HepG2 (cell line): ENCODE measurements at regions not wholly inside any gene's neighbourhood (a gene's known extent, or its start where the extent isn't known, plus 50 kb on each side); places are given as distances from the start of the nearest gene placed in this dataset.

Experiments used
- ATAC-seq: fragments of 200-7000 bp; cut with Tn5 transposase; 3 replicates; pipeline ENCODE4 v1.9.1; 2020; ENCODE audit warnings: mild to moderate bottlenecking, moderate library complexity
- BruUV-seq: library from RNA; stranded (reverse); fragments of 400-500 nt; replicated peaks from 2 replicates; lab custom pipeline; 2021; lab: Mats Ljungman, UMichigan
- CTCF ChIA-PET: fragments of 300-600 bp; formaldehyde crosslinking; extraction: SDS; loops from one replicate; lab custom pipeline; 2021; ENCODE audit warnings: low total read pairs, inconsistent platforms, low intra/inter-chr PET ratio; lab: Yijun Ruan, JAX
- POLR2A ChIA-PET: fragments of 350-600 bp; sonication (Branson Sonifier 250); formaldehyde crosslinking; loops from one replicate; lab custom pipeline; 2020; ENCODE audit warnings: antibody characterized with exemption, inconsistent platforms; lab: Yijun Ruan, JAX
- DNase-seq: peaks from one replicate; pipeline ENCODE4 v3.0.0-alpha.2; 2015; ENCODE audit warnings: low spot score
- FAIRE-seq: peaks from 3 replicates; lab custom pipeline; 2011; peaks lifted over from hg19 to GRCh38; lab: Jason Lieb, UNC
- H2AFZ ChIP-seq: one replicate; pipeline ENCODE4 v1.6.1; 2011; ENCODE audit warnings: low read length, inconsistent platforms
- H3K27ac ChIP-seq: fragments of 300-600 bp; 3 replicates; pipeline ENCODE4 v1.8.0; 2011; ENCODE audit warnings: mixed run types, mild to moderate bottlenecking, mixed read lengths, low read length, inconsistent platforms; ENCODE audit not compliant: insufficient read depth; ENCODE audit errors: extremely low read length
- H3K27me3 ChIP-seq, 2 experiments: fragments of 200-600 bp in 1 of 2; 2 replicates in 1 of 2; 3 replicates in 1 of 2; pipeline versions ENCODE4 v1.6.0 to v1.8.0; 2011; ENCODE audit warnings: low read length in 2 of 2, mild to moderate bottlenecking in 2 of 2, moderate library complexity in 2 of 2, inconsistent platforms in 1 of 2; ENCODE audit not compliant: insufficient read depth in 2 of 2, control insufficient read depth in 1 of 2
- H3K36me3 ChIP-seq, 2 experiments: fragments of 200-600 bp in 1 of 2; replicated peaks in 1 of 2; 2 replicates in 1 of 2; 3 replicates in 1 of 2; pipeline versions ENCODE4 v1.5.1 to v1.8.0; 2011; ENCODE audit warnings: low read length in 2 of 2, inconsistent platforms in 1 of 2; ENCODE audit not compliant: insufficient read depth in 2 of 2, control insufficient read depth in 1 of 2
- H3K4me1 ChIP-seq: 2 replicates; pipeline ENCODE4 v1.5.1; 2012; ENCODE audit warnings: low read length, inconsistent platforms; ENCODE audit not compliant: insufficient read depth
- H3K4me2 ChIP-seq: 2 replicates; pipeline ENCODE4 v1.6.0; 2011; ENCODE audit warnings: low read depth, low read length, inconsistent platforms
- H3K4me3 ChIP-seq, 3 experiments: fragments of 200-600 bp in 1 of 3; sonication (generic), shearing (Covaris generic) in 1 of 3; replicated peaks in 1 of 3; 2 replicates each; pipeline ENCODE4 v1.5.1; 2011 to 2016; ENCODE audit warnings: low read length in 3 of 3, inconsistent platforms in 2 of 3, low read depth in 2 of 3, mild to moderate bottlenecking in 2 of 3, control low read depth in 1 of 3, mixed read lengths in 1 of 3; ENCODE audit not compliant: insufficient read depth in 1 of 3
- H3K79me2 ChIP-seq: one replicate; pipeline ENCODE4 v1.6.1; 2011; ENCODE audit warnings: low read length, inconsistent platforms; ENCODE audit not compliant: insufficient read depth
- H3K9ac ChIP-seq: 2 replicates; pipeline ENCODE4 v1.6.0; 2011; ENCODE audit warnings: mild to moderate bottlenecking, low read depth, low read length, inconsistent platforms; ENCODE audit not compliant: insufficient read depth
- H3K9me3 ChIP-seq: 2 replicates; pipeline ENCODE4 v1.5.1; 2012; ENCODE audit warnings: mild to moderate bottlenecking, low read length
- H4K20me1 ChIP-seq: 2 replicates; pipeline ENCODE4 v1.6.0; 2011; ENCODE audit warnings: inconsistent platforms, mild to moderate bottlenecking, low read length, moderate library complexity; ENCODE audit not compliant: insufficient read depth
- BORCS8-MEF2B ChIP-seq: sonication (generic); formaldehyde crosslinking; IDR thresholded peaks from 2 replicates; pipeline ENCODE4 v1.8.0; 2022; ENCODE audit warnings: mild to moderate bottlenecking, missing genetic modification reagents
- ELF3 ChIP-seq: IDR thresholded peaks from 2 replicates; pipeline ENCODE4 v1.6.1; 2016; ENCODE audit warnings: missing genetic modification reagents, missing compliant biosample characterization
- GFI1 ChIP-seq: sonication (generic); formaldehyde crosslinking; IDR thresholded peaks from 2 replicates; pipeline ENCODE4 v1.5.0; 2020; ENCODE audit warnings: missing genetic modification reagents, mild to moderate bottlenecking, borderline replicate concordance
- KDM5B ChIP-seq: sonication (generic); formaldehyde crosslinking; IDR thresholded peaks from 2 replicates; pipeline ENCODE4 v1.4.0; 2020; ENCODE audit warnings: missing genetic modification reagents, mild to moderate bottlenecking, borderline replicate concordance
- NFE2L1 ChIP-seq: sonication (generic); formaldehyde crosslinking; IDR thresholded peaks from 2 replicates; pipeline ENCODE4 v1.4.0; 2020; ENCODE audit warnings: missing genetic modification reagents, mild to moderate bottlenecking, borderline replicate concordance
- TCF7 ChIP-seq: sonication (generic); IDR thresholded peaks from 2 replicates; pipeline ENCODE4 v1.6.1; 2016; ENCODE audit warnings: antibody characterized with exemption, low read depth
- ZBTB42 ChIP-seq: sonication (generic); formaldehyde crosslinking; IDR thresholded peaks from 2 replicates; pipeline ENCODE4 v1.5.0; 2020; ENCODE audit warnings: mild to moderate bottlenecking, missing genetic modification reagents
- ZMYM2 ChIP-seq: sonication (generic); formaldehyde crosslinking; IDR thresholded peaks from 2 replicates; pipeline ENCODE4 v1.8.0; 2022; ENCODE audit warnings: mild to moderate bottlenecking, missing genetic modification reagents
- ZNF101 ChIP-seq: sonication (generic); formaldehyde crosslinking; IDR thresholded peaks from 2 replicates; pipeline ENCODE4 v1.4.0; 2020; ENCODE audit warnings: mild to moderate bottlenecking, low read depth, missing genetic modification reagents, borderline replicate concordance
- ZNF33B ChIP-seq: sonication (generic); formaldehyde crosslinking; IDR thresholded peaks from 2 replicates; pipeline ENCODE4 v1.5.1; 2020; ENCODE audit warnings: mild to moderate bottlenecking, missing genetic modification reagents
- ZNF652 ChIP-seq: IDR thresholded peaks from 2 replicates; pipeline ENCODE4 v1.6.1; 2016; ENCODE audit warnings: low read depth, borderline replicate concordance
- ZXDC ChIP-seq: sonication (generic); formaldehyde crosslinking; IDR thresholded peaks from 2 replicates; pipeline ENCODE4 v1.5.0; 2020; ENCODE audit warnings: mild to moderate bottlenecking, missing genetic modification reagents
- WGBS: methylation state at CpG from one replicate; pipeline ENCODE4 v1.1.6; 2017; ENCODE audit warnings: low lambda C conversion rate; 5-methylcytosine and 5-hydroxymethylcytosine counted together
- in situ Hi-C: cut with HindIII; loops from 2 replicates; pipeline ENCODE4 v1.10.0; 2017; ENCODE audit warnings: low pct_unique_long_range_greater_than_20kb; ENCODE audit not compliant: extremely low pct_ligation_motif_present
- intact Hi-C: fragments of 100-400 bp; cut with micrococcal nuclease; formaldehyde crosslinking; loops from one replicate; pipeline ENCODE4 v1.10.0; 2022; ENCODE audit not compliant: unreplicated experiment
- TF ChIP-seq, protein P1 (sequence below): sonication (generic); formaldehyde crosslinking; IDR thresholded peaks from 2 replicates; pipeline ENCODE4 v1.8.0; 2022; ENCODE audit warnings: mild to moderate bottlenecking, missing genetic modification reagents, moderate library complexity
- TF ChIP-seq, protein P2 (sequence below): sonication (generic); formaldehyde crosslinking; IDR thresholded peaks from 2 replicates; pipeline ENCODE4 v1.5.0; 2020; ENCODE audit warnings: missing genetic modification reagents

- TF ChIP-seq GFI1 (CRISPR knock-in tag) (no peak), TCF7 (no peak), NFE2L1 (no peak)
- TF ChIP-seq, protein P1, sequence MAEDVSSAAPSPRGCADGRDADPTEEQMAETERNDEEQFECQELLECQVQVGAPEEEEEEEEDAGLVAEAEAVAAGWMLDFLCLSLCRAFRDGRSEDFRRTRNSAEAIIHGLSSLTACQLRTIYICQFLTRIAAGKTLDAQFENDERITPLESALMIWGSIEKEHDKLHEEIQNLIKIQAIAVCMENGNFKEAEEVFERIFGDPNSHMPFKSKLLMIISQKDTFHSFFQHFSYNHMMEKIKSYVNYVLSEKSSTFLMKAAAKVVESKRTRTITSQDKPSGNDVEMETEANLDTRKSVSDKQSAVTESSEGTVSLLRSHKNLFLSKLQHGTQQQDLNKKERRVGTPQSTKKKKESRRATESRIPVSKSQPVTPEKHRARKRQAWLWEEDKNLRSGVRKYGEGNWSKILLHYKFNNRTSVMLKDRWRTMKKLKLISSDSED (CRISPR knock-in tag) = no peak
Observed at GRCh38 chr9:79346350-79347020, 225.3 kb upstream of the TLE4 start (continued).

DNA sequence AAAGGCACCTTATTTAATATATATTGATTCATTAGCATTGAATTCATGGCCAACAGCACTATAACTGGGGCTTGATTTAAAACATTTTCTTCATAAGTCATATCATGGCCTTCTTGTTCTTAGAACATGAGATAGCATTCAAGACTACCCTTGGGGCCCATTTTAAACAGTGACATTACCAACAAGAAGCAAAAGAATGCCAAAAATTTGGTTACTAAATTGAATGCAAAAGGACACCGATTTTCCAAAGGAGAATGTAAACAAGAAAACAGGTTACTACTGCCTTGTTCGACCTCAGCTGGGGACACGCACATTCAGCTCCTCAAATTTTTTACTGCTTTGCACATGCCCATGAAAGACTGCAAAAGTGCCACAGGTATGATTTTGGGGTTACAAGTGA is 219.4 kb upstream of the TLE4 start:
- ChIA-PET CTCF (no interaction called here), POLR2A (no interaction called here)
- Histone ChIP-seq H3K4me3 (no peak overlapping the region), H3K27ac (no peak overlapping the region), H3K27me3 (no peaks in the 10 kb centered on the region), H3K9ac (no peak overlapping the region), H3K36me3 (no peaks in the 10 kb centered on the region), H2AFZ (no peak overlapping the region), H4K20me1 (no peaks in the 10 kb centered on the region), H3K9me3 (no peaks in the 10 kb centered on the region), H3K79me2 (no peaks in the 10 kb centered on the region), H3K4me1 (no peaks in the 10 kb centered on the region), H3K4me2 (no peak overlapping the region)
- TF ChIP-seq ZMYM2 (CRISPR knock-in tag) = no peak
- no peak for TF ChIP-seq ZNF652
- TF ChIP-seq KDM5B (CRISPR knock-in tag) = no peak
- no peak for TF ChIP-seq ZXDC (CRISPR knock-in tag)
- TF ChIP-seq BORCS8-MEF2B (CRISPR knock-in tag) = no peak
- no peak for TF ChIP-seq ZNF101 (CRISPR knock-in tag)
- TF ChIP-seq ZBTB42 (CRISPR knock-in tag) = no peak
- TF ChIP-seq, protein P2, sequence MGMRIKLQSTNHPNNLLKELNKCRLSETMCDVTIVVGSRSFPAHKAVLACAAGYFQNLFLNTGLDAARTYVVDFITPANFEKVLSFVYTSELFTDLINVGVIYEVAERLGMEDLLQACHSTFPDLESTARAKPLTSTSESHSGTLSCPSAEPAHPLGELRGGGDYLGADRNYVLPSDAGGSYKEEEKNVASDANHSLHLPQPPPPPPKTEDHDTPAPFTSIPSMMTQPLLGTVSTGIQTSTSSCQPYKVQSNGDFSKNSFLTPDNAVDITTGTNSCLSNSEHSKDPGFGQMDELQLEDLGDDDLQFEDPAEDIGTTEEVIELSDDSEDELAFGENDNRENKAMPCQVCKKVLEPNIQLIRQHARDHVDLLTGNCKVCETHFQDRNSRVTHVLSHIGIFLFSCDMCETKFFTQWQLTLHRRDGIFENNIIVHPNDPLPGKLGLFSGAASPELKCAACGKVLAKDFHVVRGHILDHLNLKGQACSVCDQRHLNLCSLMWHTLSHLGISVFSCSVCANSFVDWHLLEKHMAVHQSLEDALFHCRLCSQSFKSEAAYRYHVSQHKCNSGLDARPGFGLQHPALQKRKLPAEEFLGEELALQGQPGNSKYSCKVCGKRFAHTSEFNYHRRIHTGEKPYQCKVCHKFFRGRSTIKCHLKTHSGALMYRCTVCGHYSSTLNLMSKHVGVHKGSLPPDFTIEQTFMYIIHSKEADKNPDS = no peak
- no peak for TF ChIP-seq ELF3 (CRISPR knock-in tag)
- no peak for TF ChIP-seq ZNF33B
- ATAC-seq (no peak), DNase-seq (no peak), FAIRE-seq (no peak)
- intact Hi-C loops (no loop called here), in situ Hi-C loops (no loop called here)
- no TSS peak for BruUV-seq
- 2% methylated on average over 3 of the region's 3 CpGs for WGBS
